GM21737 (cell line): ENCODE measurements at regions not wholly inside any gene's neighbourhood (a gene's known extent, or its start where the extent isn't known, plus 50 kb on each side); places are given as distances from the start of the nearest gene placed in this dataset.
A peak's percentile ranks its signal among the peaks of the same experiment; 100 is the strongest.

ENCODE experiments used
- ATAC-seq: cut with Tn5 transposase; IDR thresholded peaks from one replicate; pipeline ENCODE4 v1.9.1; 2021; ENCODE audit warnings: mild to moderate bottlenecking, moderate library complexity; ENCODE audit not compliant: unreplicated experiment

GRCh38 chr3:110767838-110768237, 303.8 kb upstream of the NECTIN3 start:
- ATAC-seq: peak; percentile 57

GRCh38 chr3:110773413-110773954, 298.1 kb upstream of the NECTIN3 start:
- no peak for ATAC-seq

GRCh38 chr3:110774496-110775265, 296.9 kb upstream of the NECTIN3 start:
- no peak for ATAC-seq

- no peak for ATAC-seq
These were observed 292.0 kb upstream of the NECTIN3 start for GRCh38 chr3:110779581-110779980.

GRCh38 chr3:110783541-110783940, 288.1 kb upstream of the NECTIN3 start:
- no peak for ATAC-seq

GRCh38 chr3:110788794-110789193, 282.8 kb upstream of the NECTIN3 start:
- no peak for ATAC-seq

- ATAC-seq: no peak
These were observed 282.3 kb upstream of the NECTIN3 start for GRCh38 chr3:110789315-110789714.

GRCh38 chr3:110790631-110791030, 281.0 kb upstream of the NECTIN3 start:
- no peak for ATAC-seq

- ATAC-seq: no peak
These were observed 279.5 kb upstream of the NECTIN3 start for GRCh38 chr3:110791995-110792686.

GRCh38 chr3:110793611-110794010, 278.0 kb upstream of the NECTIN3 start:
- no peak for ATAC-seq

GRCh38 chr3:110795163-110795562, 276.5 kb upstream of the NECTIN3 start:
- no peak for ATAC-seq

GRCh38 chr3:110799271-110799670, 272.3 kb upstream of the NECTIN3 start:
- no peak for ATAC-seq

- ATAC-seq: no peak
These were observed 266.8 kb upstream of the NECTIN3 start for GRCh38 chr3:110804856-110805255.

GRCh38 chr3:110806924-110807323, 264.7 kb upstream of the NECTIN3 start:
- no peak for ATAC-seq

GRCh38 chr3:110808630-110809029, 263.0 kb upstream of the NECTIN3 start:
- ATAC-seq: no peak

GRCh38 chr3:110810356-110810755, 261.3 kb upstream of the NECTIN3 start:
- ATAC-seq: no peak

- no peak for ATAC-seq
These were observed 260.6 kb upstream of the NECTIN3 start for GRCh38 chr3:110811050-110811449.

GRCh38 chr3:110813541-110813940, 258.1 kb upstream of the NECTIN3 start:
- ATAC-seq: no peak

- peak; percentile 68 for ATAC-seq
These were observed 257.2 kb upstream of the NECTIN3 start for GRCh38 chr3:110814170-110815007.

GRCh38 chr3:110815008-110815583, 256.5 kb upstream of the NECTIN3 start:
- no peak for ATAC-seq

GRCh38 chr3:110816008-110816407, 255.6 kb upstream of the NECTIN3 start:
- no peak for ATAC-seq
